ENCODE measurements at regions not wholly inside any gene's neighbourhood (a gene's known extent, or its start where the extent isn't known, plus 50 kb on each side); places are given as distances from the start of the nearest gene placed in this dataset.

GRCh38 chr9:90007516-90008440, 403.0 kb downstream of the GADD45G start:
- no peak overlapping the region for H3K4me3 ChIP-seq (ENCODE audit: low read depth, low read length)
- no peak for TF ChIP-seq CTCF (IDR thresholded peaks at IDR 0.05; ENCODE audit: insufficient read depth, low read depth, low read length, missing control alignments)
- DNase-seq (ENCODE audit: low read depth) = peak; percentile 15

- no peak for TF ChIP-seq CTCF (IDR thresholded peaks at IDR 0.05; ENCODE audit: insufficient read depth, low read depth, low read length, missing control alignments)
- no peak overlapping the region for H3K4me3 ChIP-seq (ENCODE audit: low read depth, low read length)
- DNase-seq (ENCODE audit: low read depth) = peak; percentile 25
Observed at GRCh38 chr9:90009447-90009846, 404.6 kb downstream of the GADD45G start.

GRCh38 chr9:90010793-90011192, 406.0 kb downstream of the GADD45G start:
- TF ChIP-seq CTCF (IDR thresholded peaks at IDR 0.05; ENCODE audit: insufficient read depth, low read depth, low read length, missing control alignments) = no peak
- H3K4me3 ChIP-seq (ENCODE audit: low read depth, low read length) = no peak overlapping the region
- no peak for DNase-seq (ENCODE audit: low read depth)

GRCh38 chr9:90012949-90013348, 408.1 kb downstream of the GADD45G start:
- no peak for DNase-seq (ENCODE audit: low read depth)
- H3K4me3 ChIP-seq (ENCODE audit: low read depth, low read length) = no peak overlapping the region
- TF ChIP-seq CTCF (IDR thresholded peaks at IDR 0.05; ENCODE audit: insufficient read depth, low read depth, low read length, missing control alignments) = no peak

- TF ChIP-seq CTCF (IDR thresholded peaks at IDR 0.05; ENCODE audit: insufficient read depth, low read depth, low read length, missing control alignments) = no peak
- no peak for DNase-seq (ENCODE audit: low read depth)
- H3K4me3 ChIP-seq (ENCODE audit: low read depth, low read length) = no peak overlapping the region
Observed at GRCh38 chr9:90013778-90014177, 409.0 kb downstream of the GADD45G start.

- no peak overlapping the region for H3K4me3 ChIP-seq (ENCODE audit: low read depth, low read length)
- no peak for TF ChIP-seq CTCF (IDR thresholded peaks at IDR 0.05; ENCODE audit: insufficient read depth, low read depth, low read length, missing control alignments)
- DNase-seq (ENCODE audit: low read depth) = no peak
Observed at GRCh38 chr9:90014421-90014820, 409.6 kb downstream of the GADD45G start.

Measured in GM12865 (cell line).